GM12801 (cell line): ENCODE measurements at regions not wholly inside any gene's neighbourhood (a gene's known extent, or its start where the extent isn't known, plus 50 kb on each side); places are given as distances from the start of the nearest gene placed in this dataset.

Experiments
- TF ChIP-seq, protein P1 (sequence below): IDR thresholded peaks from one replicate; pipeline ENCODE4 v1.5.1; 2011; ENCODE audit warnings: control low read depth; ENCODE audit not compliant: insufficient read length; ENCODE audit errors: extremely low read depth

DNA sequence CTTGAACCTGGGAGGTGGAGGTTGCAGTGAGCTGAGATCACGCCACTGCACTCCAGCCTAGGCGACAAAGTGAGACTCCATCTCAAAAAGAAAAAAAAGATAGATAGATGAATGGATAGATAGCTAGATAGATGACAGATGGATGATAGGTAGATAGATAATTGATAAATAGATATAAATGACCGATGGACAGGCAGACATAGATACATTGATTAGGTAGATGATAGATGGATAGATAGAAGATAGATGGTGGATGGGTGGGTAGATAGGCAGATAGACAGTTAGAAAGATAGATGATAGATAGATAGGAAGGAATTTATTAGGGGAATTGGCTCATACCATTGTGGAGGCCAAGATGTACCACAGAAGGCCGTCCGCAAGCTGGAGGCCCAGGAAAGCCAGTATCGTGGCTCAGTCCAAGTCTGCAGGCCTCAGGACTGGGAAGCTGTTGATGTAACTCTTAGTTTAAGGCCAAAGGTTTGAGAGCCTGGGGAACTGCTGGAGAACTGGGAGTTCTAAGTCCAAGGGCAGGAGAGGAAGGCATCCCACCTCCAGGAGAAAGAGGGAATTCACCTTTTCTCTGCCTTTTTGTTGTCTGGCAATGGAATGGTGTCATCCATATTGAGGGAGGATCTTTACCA lies 156.1 kb downstream of the SEC14L1 start:
- TF ChIP-seq, protein P1, sequence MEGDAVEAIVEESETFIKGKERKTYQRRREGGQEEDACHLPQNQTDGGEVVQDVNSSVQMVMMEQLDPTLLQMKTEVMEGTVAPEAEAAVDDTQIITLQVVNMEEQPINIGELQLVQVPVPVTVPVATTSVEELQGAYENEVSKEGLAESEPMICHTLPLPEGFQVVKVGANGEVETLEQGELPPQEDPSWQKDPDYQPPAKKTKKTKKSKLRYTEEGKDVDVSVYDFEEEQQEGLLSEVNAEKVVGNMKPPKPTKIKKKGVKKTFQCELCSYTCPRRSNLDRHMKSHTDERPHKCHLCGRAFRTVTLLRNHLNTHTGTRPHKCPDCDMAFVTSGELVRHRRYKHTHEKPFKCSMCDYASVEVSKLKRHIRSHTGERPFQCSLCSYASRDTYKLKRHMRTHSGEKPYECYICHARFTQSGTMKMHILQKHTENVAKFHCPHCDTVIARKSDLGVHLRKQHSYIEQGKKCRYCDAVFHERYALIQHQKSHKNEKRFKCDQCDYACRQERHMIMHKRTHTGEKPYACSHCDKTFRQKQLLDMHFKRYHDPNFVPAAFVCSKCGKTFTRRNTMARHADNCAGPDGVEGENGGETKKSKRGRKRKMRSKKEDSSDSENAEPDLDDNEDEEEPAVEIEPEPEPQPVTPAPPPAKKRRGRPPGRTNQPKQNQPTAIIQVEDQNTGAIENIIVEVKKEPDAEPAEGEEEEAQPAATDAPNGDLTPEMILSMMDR = no peak

DNA sequence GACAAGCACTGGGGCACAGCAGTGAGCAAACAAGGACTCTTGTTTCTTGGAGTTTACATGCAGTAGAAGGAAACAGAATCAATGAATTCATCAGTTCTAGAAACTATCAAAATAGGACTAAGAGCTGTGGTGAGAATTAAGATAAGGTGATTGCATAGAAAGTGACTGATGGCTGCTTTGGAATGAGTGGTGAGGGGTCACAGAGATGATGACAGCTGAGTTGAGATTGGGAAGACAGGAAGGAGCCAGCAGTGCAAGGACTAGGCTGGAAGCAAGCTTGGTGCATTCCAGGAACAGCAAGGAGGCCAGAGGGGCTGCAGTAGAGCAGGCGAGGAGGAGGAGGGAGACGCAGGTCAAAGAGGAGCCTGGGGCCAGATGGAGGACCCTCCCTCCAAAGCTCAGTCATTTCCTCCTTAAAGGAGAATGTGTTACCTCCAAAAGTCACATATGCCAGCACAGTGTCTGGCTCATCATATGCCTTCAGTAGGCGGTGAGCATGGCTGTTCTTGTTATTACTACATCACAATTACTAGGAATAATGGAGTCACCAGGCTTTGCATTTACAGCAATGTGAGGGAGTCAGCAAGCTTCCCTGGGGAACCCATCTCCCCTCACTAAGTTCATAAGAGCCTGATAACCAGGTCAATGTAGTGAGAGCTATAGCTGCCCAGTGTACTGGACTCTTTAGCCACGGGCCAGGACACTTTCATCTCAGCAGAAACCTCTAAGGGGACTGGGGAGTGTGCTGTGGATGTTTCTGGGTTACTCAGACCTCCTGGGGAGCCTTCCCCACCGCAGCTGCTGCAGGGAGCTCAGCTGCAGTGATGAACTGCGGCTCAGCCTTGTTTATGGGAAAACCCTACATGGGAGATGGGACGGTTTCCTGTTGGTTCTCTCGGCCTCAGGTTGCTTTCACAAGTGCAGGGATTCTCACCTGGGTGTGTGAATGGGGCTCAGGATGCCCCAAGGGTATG lies 157.2 kb downstream of the SEC14L1 start:
- TF ChIP-seq, protein P1 = no peak

DNA sequence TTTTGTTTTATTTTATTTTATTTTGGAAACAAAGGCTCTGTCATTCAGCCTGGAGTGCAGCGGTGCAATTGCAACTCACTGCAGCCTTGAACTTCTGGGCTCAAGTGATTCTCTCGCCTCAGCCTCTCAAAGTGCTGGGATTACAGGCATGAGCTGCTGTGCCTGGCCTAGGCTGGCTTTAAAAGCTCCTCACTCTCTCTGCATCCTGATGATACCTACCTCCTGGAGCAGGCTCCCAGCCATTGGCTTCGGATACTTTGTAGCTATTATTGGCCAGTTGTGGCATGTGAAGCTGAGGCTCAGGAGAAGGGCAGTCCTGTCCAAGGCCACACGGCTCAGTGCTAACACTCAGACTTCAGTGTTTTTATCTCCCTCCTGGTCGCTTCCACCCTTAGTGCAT lies 158.0 kb downstream of the SEC14L1 start:
- TF ChIP-seq, protein P1 = no peak

GRCh38 chr17:77299256-77300015 lies 158.7 kb downstream of the SEC14L1 start:
- TF ChIP-seq, protein P1 = no peak

GRCh38 chr17:77300016-77300686 lies 159.4 kb downstream of the SEC14L1 start:
- TF ChIP-seq, protein P1 = no peak

DNA sequence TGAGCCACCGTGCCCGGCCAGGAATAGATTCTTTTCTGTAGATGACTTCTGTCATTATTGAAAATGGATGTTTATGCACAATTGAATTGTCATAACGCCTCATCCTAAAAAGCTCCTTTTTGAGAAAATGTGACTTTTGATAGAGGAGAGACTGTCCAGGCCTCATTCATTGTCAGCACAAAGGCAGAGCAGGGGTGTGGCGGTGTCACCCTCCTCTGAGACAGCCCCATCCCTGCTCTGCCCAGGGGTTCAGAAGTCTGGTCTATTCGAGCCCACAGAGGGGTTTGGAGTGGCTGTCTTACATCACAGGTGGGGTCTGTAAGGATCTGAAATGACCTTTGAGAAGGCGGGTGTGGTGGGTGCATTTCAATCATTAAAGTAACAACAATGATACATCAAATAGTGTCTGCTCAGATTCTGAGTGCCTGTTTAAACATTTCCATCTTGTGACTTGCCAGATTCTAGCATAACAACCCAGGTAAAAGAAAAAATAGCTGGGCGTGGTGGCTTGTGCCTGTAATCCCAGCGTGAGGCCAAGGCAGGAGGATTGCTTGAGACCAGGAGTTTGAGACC lies 161.0 kb downstream of the SEC14L1 start:
- TF ChIP-seq, protein P1 = no peak

- TF ChIP-seq, protein P1 = no peak
Observed at GRCh38 chr17:77302682-77303081, 161.9 kb downstream of the SEC14L1 start.
